Epithelial cell of esophagus (primary cell): ENCODE measurements at regions not wholly inside any gene's neighbourhood (a gene's known extent, or its start where the extent isn't known, plus 50 kb on each side); places are given as distances from the start of the nearest gene placed in this dataset.
"Not testable (repeated sequence)": the region's sequence is repeated elsewhere in the genome, so short reads cannot be mapped to it uniquely, and the experiment has no call there.

Experiments used
- DNase-seq: peaks from one replicate; pipeline ENCODE4 v3.0.0; 2010; ENCODE audit warnings: low read depth
- H3K4me3 ChIP-seq: 2 replicates; pipeline ENCODE4 v1.5.1; 2011; ENCODE audit warnings: mild to moderate bottlenecking, low read length, control low read depth
- TF ChIP-seq, protein P1 (sequence below): IDR thresholded peaks from 2 replicates; pipeline ENCODE4 v1.5.1; 2011; ENCODE audit warnings: low read depth, mild to moderate bottlenecking, low read length, control low read depth, inconsistent platforms; ENCODE audit not compliant: insufficient read depth; ENCODE audit errors: missing control alignments

DNA sequence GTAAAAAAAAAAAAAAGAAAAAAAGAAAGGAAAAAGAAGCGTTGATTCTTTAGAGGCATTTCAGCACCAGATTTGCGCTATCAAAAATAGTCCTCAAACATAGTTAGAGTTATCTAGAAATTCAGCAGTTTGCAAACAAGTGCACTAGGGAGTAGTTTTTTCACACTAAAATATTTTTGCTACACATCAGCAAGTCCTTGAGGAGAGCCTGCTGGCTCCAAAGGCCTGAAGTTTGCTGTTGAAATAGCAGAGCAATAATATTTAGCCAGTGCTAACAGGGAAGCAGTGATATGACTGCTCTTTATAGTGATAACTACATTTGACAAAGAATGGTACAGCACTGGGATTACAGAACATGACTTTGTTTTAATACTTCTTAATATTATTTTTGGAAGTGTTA, 472.2 kb downstream of the PCDH7 start:
- H3K4me3 ChIP-seq, result no peak overlapping the region
- TF ChIP-seq, protein P1, sequence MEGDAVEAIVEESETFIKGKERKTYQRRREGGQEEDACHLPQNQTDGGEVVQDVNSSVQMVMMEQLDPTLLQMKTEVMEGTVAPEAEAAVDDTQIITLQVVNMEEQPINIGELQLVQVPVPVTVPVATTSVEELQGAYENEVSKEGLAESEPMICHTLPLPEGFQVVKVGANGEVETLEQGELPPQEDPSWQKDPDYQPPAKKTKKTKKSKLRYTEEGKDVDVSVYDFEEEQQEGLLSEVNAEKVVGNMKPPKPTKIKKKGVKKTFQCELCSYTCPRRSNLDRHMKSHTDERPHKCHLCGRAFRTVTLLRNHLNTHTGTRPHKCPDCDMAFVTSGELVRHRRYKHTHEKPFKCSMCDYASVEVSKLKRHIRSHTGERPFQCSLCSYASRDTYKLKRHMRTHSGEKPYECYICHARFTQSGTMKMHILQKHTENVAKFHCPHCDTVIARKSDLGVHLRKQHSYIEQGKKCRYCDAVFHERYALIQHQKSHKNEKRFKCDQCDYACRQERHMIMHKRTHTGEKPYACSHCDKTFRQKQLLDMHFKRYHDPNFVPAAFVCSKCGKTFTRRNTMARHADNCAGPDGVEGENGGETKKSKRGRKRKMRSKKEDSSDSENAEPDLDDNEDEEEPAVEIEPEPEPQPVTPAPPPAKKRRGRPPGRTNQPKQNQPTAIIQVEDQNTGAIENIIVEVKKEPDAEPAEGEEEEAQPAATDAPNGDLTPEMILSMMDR, result no peak
- DNase-seq, result no peak

DNA sequence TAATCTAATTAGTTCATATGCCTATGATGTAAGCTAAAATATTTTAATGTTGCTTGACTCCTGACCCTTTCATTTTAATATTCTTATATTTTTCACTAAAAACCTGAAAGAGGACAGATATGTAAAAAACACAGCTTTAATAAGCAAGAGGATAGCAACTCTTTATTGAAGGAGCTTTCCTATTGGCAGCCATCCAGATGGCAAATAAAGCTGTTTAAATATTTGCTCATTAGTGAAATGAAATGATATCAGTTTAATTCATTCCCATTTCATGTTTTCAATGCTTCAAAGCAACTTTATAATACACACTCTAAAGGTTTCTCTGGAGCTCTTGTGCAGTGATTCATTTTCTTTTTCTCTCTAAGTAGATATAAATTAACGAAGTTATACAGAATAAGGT, 473.4 kb downstream of the PCDH7 start:
- H3K4me3 ChIP-seq, result no peak overlapping the region
- peak; percentile 4 for DNase-seq
- TF ChIP-seq, protein P1, result no peak

DNA sequence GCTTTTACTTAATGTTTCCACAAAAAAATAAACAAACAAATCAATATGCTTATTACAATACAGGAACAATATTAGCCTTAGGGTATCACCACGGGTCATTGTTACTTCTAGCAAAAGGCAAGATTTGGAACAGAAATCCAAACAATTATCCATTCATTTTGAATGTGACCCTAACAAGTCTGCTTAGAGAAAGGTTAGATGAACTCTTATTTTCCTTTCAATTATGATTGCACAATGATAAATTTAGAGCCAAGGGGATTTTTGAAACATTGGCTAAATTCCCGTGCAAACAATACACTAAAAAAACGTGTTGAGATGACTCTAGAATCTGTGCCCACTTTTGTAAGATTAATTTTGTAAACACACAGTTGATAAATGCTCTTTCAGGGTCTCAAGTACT, 474.7 kb downstream of the PCDH7 start:
- no peak for DNase-seq
- TF ChIP-seq, protein P1, result no peak
- no peak overlapping the region for H3K4me3 ChIP-seq

DNA sequence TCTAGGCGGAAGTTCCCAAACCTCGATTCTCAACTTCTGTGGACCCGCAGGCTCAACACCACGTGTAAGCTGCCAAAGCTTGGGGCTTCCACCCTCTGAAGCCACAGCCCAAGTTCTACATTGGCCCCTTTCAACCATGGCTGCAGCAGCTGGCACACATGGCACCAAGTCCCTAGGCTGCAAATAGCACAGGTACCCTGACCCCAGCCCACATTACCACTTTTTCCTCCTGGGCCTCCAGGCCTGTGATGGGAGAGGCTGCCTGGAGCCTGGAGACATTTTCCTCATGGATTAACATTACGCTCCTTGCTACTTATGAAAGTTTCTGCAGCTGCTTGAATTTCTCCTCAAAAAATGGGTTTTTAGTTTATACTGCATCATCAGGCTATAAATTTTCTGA, 479.5 kb downstream of the PCDH7 start:
- TF ChIP-seq, protein P1, result no peak
- no peak for DNase-seq
- no peak overlapping the region for H3K4me3 ChIP-seq

DNA sequence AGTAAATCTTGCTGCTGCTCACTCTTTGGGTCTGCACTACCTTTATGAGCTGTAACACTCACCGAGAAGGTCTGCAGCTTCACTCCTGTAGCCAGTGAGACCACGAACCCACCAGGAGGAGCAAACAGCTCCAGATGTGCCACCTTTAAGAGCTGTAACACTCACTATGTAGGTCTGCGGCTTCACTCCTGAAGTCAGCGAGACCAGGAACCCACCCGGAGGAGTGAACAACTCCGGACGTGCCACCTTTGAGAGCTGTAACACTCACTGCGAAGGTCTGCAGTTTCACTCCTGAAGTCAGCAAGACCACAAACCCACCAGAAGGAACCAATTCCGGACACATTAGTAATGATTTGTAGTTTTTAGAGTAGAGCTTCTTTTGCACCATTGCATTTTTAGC, 481.9 kb downstream of the PCDH7 start:
- DNase-seq, H3K4me3 ChIP-seq: not testable (repeated sequence)

DNA sequence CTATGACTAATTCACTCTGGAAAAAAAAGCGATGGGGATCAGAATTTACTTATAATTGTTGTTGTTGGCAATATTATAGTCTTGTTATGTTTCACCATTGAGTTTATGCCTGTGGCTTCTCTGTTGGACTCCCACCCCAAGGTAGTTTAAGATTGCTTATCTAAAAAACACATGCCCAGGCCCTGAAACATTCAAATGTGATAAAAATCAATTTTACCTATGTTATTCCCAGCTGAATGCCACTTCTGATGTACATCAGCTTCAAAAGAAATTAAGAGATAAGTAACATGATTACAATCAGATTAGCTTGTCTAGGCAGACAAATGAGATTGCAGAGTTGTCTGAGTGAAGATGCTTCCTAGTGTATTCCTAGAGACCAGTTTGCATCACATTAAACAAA, 484.7 kb downstream of the PCDH7 start:
- H3K4me3 ChIP-seq, result no peak overlapping the region
- TF ChIP-seq, protein P1, result no peak
- no peak for DNase-seq

DNA sequence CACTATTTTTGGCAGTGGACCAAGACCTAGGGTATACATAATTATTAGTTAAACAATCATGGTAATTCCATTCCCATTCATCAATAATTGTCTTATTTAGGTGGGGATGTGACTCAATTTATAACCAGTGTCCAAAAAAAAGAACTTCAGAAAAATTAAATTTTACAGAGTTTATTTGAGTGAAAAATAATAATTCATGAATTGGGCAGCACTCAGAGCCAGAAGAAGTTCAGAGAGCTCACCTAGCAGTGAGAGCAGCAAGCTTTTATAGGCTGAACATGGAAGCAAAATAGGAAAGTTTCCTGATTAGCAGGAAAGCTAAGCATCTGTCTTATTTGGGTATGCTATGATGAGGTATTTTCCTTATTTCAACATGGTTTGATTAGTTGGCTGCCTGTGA, 500.8 kb downstream of the PCDH7 start:
- no peak overlapping the region for H3K4me3 ChIP-seq
- DNase-seq, result no peak
- TF ChIP-seq, protein P1, result no peak

DNA sequence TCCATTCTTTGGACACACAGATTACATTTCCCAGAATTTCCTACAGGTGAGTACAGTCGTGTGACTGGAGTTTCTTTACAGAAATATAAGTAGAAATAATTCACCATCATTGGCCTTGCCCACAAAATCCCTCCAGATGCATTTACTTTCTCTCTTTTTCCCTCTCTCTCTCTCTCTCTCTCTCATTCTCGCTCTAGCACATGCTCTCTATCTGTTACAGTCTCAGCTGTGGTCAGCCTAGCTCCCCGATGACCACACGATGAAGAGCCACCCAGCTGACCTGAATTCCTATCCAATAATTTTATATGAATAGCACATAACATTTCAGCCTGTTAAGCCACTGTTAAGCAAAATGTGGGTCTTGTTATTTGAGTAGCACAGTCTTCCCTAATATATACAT, 507.9 kb downstream of the PCDH7 start:
- TF ChIP-seq, protein P1, result no peak
- H3K4me3 ChIP-seq, result no peak overlapping the region
- no peak for DNase-seq
